Loucy (cell line): ENCODE measurements at regions not wholly inside any gene's neighbourhood (a gene's known extent, or its start where the extent isn't known, plus 50 kb on each side); places are given as distances from the start of the nearest gene placed in this dataset.

Experiments
- EZH2phosphoT487 ChIP-seq: fragments of 200-600 bp; IDR thresholded peaks from 2 replicates; pipeline ENCODE4 v1.6.1; 2018; ENCODE audit warnings: antibody characterized with exemption, mild to moderate bottlenecking, moderate library complexity, borderline replicate concordance
- TF ChIP-seq, protein P1 (sequence below): fragments of 200-600 bp; sonication (generic); conservative IDR thresholded peaks from 2 replicates; pipeline ENCODE4 v1.5.1; 2014; ENCODE audit warnings: mild to moderate bottlenecking, antibody characterized with exemption, low read length

DNA sequence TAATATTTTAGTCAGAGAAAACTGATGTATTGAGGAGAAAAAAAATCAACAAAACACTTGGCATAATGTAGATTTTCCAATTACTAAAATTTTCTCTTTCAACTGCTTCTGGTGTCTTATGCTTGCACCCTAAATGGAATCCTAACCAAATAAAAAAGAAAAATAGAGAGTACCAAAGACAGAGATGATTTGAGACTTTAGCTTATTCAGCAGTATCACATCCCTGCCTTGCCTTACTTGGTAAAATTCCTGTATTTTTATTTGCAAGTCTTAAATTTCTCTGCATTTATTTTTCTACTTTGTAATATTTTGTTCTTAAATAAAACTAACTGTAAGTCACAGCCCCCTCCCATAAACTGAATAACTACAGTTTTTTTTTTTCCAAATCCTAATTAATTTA lies 950.5 kb upstream of the INTU start:
- TF ChIP-seq, protein P1, sequence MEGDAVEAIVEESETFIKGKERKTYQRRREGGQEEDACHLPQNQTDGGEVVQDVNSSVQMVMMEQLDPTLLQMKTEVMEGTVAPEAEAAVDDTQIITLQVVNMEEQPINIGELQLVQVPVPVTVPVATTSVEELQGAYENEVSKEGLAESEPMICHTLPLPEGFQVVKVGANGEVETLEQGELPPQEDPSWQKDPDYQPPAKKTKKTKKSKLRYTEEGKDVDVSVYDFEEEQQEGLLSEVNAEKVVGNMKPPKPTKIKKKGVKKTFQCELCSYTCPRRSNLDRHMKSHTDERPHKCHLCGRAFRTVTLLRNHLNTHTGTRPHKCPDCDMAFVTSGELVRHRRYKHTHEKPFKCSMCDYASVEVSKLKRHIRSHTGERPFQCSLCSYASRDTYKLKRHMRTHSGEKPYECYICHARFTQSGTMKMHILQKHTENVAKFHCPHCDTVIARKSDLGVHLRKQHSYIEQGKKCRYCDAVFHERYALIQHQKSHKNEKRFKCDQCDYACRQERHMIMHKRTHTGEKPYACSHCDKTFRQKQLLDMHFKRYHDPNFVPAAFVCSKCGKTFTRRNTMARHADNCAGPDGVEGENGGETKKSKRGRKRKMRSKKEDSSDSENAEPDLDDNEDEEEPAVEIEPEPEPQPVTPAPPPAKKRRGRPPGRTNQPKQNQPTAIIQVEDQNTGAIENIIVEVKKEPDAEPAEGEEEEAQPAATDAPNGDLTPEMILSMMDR: no peak
- no peak for TF ChIP-seq EZH2phosphoT487
